ENCODE measurements at regions not wholly inside any gene's neighbourhood (a gene's known extent, or its start where the extent isn't known, plus 50 kb on each side); places are given as distances from the start of the nearest gene placed in this dataset.
"Not testable (repeated sequence)": the region's sequence is repeated elsewhere in the genome, so short reads cannot be mapped to it uniquely, and the experiment has no call there.

- no peak for DNase-seq
Measured at GRCh38 chr5:94025788-94026473, 284.5 kb upstream of the POU5F2 start.

- no peak for DNase-seq
Measured at GRCh38 chr5:94024620-94025019, 283.2 kb upstream of the POU5F2 start.

- no peak for DNase-seq
Measured at GRCh38 chr5:94024101-94024500, 282.7 kb upstream of the POU5F2 start.

- DNase-seq, result no peak
Measured at GRCh38 chr5:94021246-94021645, 279.8 kb upstream of the POU5F2 start.

- DNase-seq, result no peak
Measured at GRCh38 chr5:94017579-94017978, 276.2 kb upstream of the POU5F2 start.

GRCh38 chr5:94010814-94011213 lies 269.4 kb upstream of the POU5F2 start:
- no peak for DNase-seq

- no peak for DNase-seq
Measured at GRCh38 chr5:94009161-94009560, 267.8 kb upstream of the POU5F2 start.

- no peak for DNase-seq
Measured at GRCh38 chr5:93998951-93999455, 257.6 kb upstream of the POU5F2 start.

GRCh38 chr5:93997562-93997961 lies 256.2 kb upstream of the POU5F2 start:
- no peak for DNase-seq

GRCh38 chr5:93995126-93995621 lies 253.8 kb upstream of the POU5F2 start:
- no peak for DNase-seq

GRCh38 chr5:93993161-93993560 lies 251.8 kb upstream of the POU5F2 start:
- no peak for DNase-seq

GRCh38 chr5:93990504-93991070 lies 249.2 kb upstream of the POU5F2 start:
- no peak for DNase-seq

- not testable (repeated sequence) for DNase-seq
Measured at GRCh38 chr5:93985940-93986570, 244.7 kb upstream of the POU5F2 start.

GRCh38 chr5:93978222-93978621 lies 236.8 kb upstream of the POU5F2 start:
- DNase-seq, result no peak

GRCh38 chr5:93967923-93968322 lies 226.5 kb upstream of the POU5F2 start:
- no peak for DNase-seq

GRCh38 chr5:93964421-93964820 lies 223.0 kb upstream of the POU5F2 start:
- no peak for DNase-seq

- DNase-seq, result no peak
Measured at GRCh38 chr5:93960042-93960441, 218.6 kb upstream of the POU5F2 start.

- DNase-seq, result no peak
Measured at GRCh38 chr5:93956006-93956405, 214.6 kb upstream of the POU5F2 start.

GRCh38 chr5:93954421-93955069 lies 213.1 kb upstream of the POU5F2 start:
- no peak for DNase-seq

- no peak for DNase-seq
Measured at GRCh38 chr5:93953442-93953841, 212.0 kb upstream of the POU5F2 start.

GRCh38 chr5:93941897-93942296 lies 200.5 kb upstream of the POU5F2 start:
- no peak for DNase-seq

- not testable (repeated sequence) for DNase-seq
Measured at GRCh38 chr5:93933269-93933668, 191.9 kb upstream of the POU5F2 start.

- no peak for DNase-seq
Measured at GRCh38 chr5:93930098-93930497, 188.7 kb upstream of the POU5F2 start.

GRCh38 chr5:93929131-93929530 lies 187.7 kb upstream of the POU5F2 start:
- no peak for DNase-seq
